GM12864 (cell line): ENCODE measurements at regions not wholly inside any gene's neighbourhood (a gene's known extent, or its start where the extent isn't known, plus 50 kb on each side); places are given as distances from the start of the nearest gene placed in this dataset.
"Not testable (repeated sequence)": the region's sequence is repeated elsewhere in the genome, so short reads cannot be mapped to it uniquely, and the experiment has no call there.

Experiments used
- DNase-seq: peaks from one replicate; pipeline ENCODE4 v3.0.0-alpha.2; 2011; ENCODE audit warnings: low read depth
- H3K4me3 ChIP-seq: 2 replicates; pipeline ENCODE4 v1.5.1; 2011; ENCODE audit warnings: mild to moderate bottlenecking, low read depth, low read length, control low read depth
- CTCF ChIP-seq: IDR thresholded peaks from 2 replicates; pipeline ENCODE4 v1.5.1; 2011; ENCODE audit warnings: low read depth, mild to moderate bottlenecking, moderate library complexity, low read length, control low read depth, inconsistent platforms; ENCODE audit errors: missing control alignments

GRCh38 chr10:14431868-14432267 lies 101.1 kb upstream of the FRMD4A start:
- no peak for TF ChIP-seq CTCF
- H3K4me3 ChIP-seq = no peak overlapping the region
- no peak for DNase-seq

GRCh38 chr10:14429043-14429700 lies 98.4 kb upstream of the FRMD4A start:
- DNase-seq = no peak
- TF ChIP-seq CTCF = no peak
- no peak overlapping the region for H3K4me3 ChIP-seq

GRCh38 chr10:14425034-14425433 lies 94.3 kb upstream of the FRMD4A start:
- TF ChIP-seq CTCF = no peak
- H3K4me3 ChIP-seq = no peak overlapping the region
- DNase-seq = no peak

GRCh38 chr10:14423111-14423744 lies 92.5 kb upstream of the FRMD4A start:
- TF ChIP-seq CTCF = no peak

GRCh38 chr10:14422431-14422830 lies 91.7 kb upstream of the FRMD4A start:
- no peak for TF ChIP-seq CTCF

More at GRCh38 chr10:14423111-14423744, 92.5 kb upstream of the FRMD4A start:
- no peak for DNase-seq
- H3K4me3 ChIP-seq = no peak overlapping the region

GRCh38 chr10:14421941-14422340 lies 91.2 kb upstream of the FRMD4A start:
- no peak overlapping the region for H3K4me3 ChIP-seq
- TF ChIP-seq CTCF = no peak
- DNase-seq = no peak

More at GRCh38 chr10:14422431-14422830, 91.7 kb upstream of the FRMD4A start:
- DNase-seq = no peak
- no peak overlapping the region for H3K4me3 ChIP-seq

GRCh38 chr10:14417336-14417735 lies 86.6 kb upstream of the FRMD4A start:
- not testable (repeated sequence) for DNase-seq, H3K4me3 ChIP-seq
